ENCODE measurements at regions not wholly inside any gene's neighbourhood (a gene's known extent, or its start where the extent isn't known, plus 50 kb on each side); places are given as distances from the start of the nearest gene placed in this dataset.
"Not testable (repeated sequence)": the region's sequence is repeated elsewhere in the genome, so short reads cannot be mapped to it uniquely, and the experiment has no call there.

DNA sequence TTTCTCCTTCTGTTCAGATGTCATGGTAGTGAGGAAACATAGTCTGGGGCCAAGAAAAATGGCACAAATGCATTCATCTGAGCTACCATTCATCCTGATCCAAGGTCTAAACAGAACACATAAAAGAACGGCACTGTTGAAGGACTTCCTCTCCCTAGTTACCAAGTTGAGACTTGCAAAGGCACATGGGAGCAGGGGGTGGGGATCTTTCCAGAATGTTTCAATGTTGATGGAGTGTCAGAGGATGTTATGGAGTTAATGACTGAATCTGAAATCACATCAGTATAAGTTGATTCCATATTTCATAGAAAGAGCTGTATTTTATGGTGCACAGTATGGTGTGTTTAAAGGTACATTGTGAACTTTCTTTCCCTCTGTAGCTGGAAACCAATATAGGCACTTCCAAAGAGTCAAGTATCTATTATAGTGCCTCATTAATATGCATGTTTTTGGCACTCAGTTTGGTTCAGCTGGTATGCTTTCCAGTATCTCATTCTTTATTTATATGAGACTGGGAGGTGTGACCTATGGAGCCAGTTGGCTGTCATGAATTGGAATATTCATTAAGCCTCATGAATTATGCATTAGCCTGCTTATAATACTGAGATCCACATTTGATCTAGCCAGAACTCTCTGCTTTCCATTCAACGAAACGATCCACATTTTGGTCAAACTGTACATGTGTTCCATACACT is 603.0 kb downstream of the NR2F1-AS1 start:
- no peak for DNase-seq

DNA sequence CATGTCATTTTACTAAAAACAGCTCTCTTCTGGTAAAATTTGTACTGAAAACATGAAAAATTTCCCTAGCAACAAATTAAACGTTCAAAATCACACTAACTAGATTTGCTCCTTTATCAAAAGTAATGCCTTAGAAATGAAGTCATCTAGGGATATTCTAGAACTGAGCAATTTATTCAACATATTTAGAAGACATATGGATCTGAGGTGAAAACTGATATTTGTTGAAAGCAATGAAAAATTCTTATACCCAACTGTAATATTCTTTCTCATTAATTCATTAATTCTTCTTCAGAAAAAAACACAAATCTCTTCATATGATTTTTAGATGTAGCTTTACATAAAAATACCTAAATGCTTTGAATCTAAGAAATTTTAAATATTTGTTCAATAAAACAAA is 604.9 kb downstream of the NR2F1-AS1 start:
- DNase-seq, result no peak

DNA sequence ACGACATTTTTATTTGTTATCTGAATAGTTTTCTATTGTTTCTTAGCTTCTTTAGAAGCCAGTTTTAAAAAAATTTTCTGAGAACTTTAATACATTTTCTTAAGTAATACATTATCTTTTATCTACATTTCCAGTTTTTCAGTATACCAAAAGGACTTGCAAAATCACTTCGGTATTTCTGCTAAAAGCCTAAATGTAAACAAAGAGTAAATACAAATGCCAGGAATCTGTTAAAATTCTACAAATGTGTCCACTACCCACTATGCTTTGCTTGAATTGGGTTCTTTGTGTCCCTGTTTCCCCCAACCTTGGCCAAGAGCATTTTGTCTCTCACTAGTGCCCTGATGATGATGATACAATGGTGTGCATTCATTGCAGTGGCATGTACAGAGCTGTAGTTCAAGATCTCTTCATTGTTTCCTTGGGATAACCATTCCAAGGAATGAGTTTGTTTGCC is 611.2 kb downstream of the NR2F1-AS1 start:
- no peak for DNase-seq

DNA sequence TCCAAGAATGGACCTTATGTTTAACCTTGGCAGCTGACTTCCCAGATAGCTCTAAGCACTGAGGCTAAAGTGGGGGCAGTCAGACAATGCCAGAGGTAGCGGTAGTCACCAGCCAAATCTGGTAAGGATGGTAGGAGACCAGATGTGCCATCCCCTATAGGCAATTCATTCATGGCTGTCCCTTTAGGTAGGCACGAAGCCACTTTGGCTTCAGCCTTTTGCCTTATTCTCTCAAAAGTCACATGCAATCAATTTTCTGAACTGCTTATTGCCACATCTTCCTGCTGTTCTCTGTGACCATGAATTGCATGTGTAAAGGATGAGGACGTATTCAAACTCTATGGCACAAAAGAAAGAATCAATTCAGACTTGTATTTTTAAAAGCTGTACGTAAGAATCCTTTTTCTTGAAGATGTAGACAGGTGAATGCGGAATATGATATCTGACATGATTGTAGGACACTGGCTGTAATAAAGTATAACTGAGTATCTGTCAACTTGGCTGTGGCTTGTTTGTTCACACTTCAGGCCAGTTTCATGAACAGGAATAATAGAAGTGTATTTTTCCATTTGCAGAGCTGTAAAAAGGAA is 611.7 kb downstream of the NR2F1-AS1 start:
- DNase-seq, result no peak

DNA sequence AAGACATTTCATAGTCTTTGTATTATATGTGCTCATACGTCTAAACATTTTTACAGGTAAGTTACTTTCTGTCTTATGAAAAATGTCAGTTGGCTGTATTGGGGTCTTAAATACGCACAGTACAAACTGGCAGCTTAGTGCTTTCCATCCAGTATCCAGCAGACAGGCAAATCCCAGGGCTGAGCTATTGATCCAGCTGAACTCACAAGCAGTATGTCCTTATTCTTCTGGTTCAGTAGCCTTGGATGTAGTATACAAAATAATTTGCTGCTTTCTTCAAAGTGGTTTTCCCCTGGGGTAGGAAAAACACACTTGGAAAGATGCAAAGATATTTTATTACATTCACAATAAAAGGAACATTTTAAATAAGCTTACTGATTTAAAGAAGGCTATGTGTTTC is 617.2 kb downstream of the NR2F1-AS1 start:
- DNase-seq, result peak; percentile 7

DNA sequence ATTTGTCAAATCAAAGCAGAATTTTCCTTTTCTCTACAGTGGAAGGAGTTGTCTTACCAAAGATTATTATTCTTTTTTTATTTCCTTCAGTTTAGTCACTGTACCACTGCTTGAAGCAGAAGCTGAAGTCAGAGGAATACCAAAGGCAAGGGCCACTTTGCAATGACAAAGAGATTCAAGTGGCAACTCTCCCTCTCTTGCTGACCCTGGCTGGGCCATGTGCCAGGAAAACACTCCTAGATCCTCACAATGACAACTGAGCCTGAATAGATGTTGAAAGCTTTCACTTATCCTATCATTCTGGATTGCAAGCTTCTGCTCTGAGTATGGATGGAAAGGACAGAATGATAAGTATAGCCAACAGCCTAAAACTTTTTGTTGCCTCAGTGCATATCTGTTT is 618.3 kb downstream of the NR2F1-AS1 start:
- DNase-seq, result peak; percentile 20

DNA sequence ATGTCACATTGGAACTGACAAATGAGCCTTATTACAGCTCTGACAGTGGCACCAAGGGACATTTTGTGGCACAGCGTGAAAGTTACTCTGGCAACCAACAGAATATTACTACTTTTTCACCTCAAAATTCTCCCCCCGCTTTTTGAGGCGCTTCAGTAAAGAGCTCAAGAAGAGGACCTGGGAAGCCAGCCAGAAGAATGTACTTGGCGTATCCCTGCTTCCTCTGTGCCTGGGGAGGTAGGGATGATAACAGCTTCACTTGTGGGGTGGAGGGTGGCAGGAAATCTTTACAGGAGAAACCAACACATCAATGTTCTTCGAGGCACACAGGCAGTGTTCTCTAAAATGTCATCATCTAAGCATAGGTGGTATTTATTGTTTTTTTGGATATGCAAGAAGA is 624.1 kb downstream of the NR2F1-AS1 start:
- DNase-seq, result no peak

DNA sequence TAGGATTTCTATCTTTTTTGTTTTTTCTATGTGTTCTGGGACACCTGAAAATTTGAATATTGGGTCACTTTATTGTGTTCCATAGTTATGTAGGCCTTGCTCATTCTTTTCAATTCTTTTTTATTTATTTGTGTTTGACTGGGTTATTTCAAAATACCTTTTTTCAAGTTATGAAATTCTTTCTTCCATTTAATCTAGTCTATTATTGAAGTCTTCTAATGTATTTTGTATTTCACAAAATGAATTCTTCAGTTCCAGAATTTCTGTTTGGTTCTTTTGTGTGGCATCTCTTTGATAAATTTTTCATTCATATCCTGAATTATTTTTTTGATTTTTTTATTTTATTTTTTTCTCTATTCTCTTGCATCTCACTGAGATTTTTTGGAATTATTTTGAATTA is 628.8 kb downstream of the NR2F1-AS1 start:
- no peak for DNase-seq

DNA sequence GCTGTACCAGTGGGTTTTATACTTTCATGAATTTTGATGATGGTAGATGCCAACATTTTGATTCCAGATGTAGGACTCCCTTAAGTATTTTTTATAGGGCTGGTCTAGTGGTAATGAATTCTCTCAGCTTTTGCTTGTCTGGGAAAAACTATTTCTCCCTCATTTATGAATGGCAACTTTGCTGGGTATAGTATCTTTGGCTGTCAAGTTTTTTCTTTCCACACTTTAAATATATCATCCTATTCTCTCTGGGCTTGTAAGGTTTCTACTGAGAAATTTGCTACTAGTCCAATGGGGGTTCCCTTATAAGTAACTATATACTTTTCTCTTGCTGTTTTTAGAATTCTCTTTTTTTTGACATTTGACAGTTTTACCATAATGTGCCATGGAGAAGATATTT is 629.3 kb downstream of the NR2F1-AS1 start:
- DNase-seq, result no peak

DNA sequence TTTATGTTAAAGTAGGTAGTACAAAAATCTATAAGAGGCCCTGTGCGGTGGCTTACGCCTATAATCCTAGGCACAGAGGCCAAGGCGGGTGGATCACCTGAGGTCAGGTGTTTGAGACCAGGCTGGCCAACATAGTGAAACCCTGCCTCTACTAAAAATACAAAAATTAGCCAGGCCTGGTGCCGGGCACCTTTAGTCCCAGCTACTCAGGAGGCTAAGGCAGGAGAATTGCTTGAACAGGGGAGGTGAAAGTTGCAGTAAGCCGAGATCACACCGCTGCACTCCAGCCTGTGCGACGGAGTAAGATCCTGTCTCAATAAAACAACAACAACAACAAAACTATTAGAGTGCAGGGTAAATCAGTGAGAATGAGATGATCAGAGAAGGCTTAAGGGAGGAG is 634.5 kb downstream of the NR2F1-AS1 start:
- DNase-seq, result no peak

DNA sequence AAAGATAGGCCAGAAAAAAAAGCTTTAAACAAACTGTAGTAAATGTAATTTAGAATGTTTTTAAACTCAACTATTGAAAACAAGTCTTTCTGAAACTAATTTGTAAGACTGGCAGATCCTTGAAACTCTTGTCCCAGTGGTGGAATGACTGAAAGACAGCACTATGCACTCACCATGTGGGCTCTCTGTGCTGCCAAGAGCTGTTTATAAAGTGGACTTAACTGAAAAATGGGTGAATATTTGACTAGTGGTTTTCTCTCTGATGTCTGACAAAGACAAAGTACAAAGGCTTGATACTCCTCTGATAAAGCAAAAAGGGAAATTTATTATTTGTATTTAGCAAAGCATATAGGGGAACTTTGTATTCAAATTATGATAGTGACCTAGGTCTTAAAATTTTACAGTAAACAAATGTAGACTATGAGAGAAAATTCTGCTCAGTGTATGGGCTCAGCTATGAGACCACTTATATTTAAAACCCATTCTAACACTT is 635.4 kb downstream of the NR2F1-AS1 start:
- DNase-seq, result no peak

DNA sequence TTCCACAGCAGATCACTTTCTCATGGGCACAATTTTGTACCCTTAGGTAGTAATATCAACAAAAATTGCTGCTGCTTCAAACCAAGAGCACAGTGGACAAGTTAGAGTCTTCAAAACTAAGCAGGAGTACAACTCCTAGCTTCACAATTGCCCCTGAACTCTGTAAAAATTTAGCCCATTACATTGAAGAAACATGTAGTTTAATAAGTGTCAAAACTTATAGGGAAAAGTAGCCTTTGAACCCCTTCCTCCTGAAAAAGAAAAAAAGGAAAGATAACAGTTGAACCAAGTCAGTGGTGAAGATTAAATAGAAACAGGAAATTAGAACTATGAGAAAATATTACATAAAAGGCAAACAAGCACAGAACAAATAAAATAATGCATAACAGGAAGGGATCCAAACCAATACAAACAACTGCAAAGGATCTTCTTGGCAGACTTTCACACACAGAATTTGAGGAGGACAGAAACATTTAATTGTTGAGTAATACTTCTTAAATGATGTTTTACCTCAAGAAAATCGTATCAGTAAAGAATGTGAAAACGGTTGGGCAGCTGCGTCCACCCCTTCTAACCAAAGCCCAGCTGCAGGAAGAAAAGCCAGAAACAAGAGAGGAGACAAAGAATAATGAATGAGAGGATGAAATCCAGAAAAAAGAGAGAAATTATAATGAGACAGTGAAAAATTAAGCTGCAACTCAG is 636.0 kb downstream of the NR2F1-AS1 start:
- DNase-seq, result no peak

DNA sequence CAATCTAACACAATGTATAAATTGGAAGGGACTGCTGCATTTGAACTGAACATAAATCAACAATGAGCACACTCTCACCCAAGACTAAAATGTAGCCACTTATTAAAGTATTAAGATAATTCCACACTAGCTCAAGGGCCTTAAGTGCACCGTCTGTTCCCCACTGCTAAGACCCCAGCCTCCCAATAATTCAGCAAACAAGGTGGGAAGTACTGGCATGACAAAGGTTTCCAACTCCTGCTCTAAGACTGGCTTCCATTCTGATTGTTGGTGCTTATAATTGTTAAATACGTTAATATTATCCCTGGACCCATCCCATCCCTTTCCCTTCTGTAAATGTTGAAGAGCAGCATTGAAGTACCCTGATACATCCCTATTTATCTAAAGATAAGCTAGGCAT is 636.7 kb downstream of the NR2F1-AS1 start:
- no peak for DNase-seq

DNA sequence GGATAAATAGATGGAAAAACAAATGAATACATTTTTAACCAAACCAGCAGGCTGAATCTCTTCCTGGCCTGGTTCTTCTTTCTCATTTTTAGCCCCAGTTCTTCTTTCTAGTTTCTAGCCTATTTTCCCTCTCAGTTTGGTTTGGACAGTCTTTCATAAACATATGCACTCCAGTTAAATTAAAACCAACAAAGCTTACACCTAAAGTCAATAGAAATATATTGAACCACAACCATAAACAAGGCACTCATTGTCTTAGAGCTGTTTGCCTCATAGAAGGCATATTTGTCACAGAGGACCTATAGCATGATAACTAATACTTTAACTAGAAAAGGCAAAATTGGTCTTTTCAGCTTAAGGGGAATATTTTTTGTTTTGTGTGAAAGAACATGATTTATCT is 638.3 kb downstream of the NR2F1-AS1 start:
- no peak for DNase-seq

DNA sequence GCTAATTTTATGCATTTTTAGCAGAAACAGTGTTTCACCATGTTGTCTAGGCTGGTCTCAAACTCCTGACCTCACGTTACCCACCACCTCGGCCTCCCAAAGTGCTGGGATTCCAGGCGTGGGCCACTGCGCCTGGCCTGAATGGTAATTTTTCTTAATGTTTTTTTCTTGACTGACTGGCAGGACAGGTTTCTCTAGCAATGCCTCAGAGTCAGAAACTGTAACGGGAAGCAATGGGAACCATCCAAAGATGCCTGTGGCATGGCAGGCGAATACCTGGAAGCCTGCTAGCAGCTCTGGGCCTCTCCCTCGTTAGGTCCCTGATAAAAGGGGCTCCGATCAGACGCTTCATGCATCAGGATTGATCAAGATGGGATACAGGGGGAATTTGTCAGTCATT is 639.2 kb downstream of the NR2F1-AS1 start:
- DNase-seq, result no peak

DNA sequence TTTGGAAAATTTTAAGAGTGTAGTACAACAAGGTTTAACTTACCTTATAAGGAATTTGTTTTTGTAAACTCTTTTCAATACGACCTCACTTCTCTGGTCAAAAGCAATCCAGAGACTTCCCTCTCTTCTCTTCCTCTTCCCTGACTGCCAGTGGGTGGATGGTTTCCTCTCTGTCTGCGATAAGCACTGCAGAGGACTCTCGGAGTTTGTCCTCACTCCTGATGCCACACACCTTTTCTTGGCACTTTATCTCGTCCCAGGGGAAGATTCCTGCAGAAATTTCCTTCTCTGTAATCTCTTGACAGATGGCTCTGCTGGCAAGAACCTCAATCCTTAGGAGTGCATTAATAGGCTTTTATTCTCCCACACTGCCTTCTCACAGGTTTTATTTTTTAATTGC is 641.6 kb downstream of the NR2F1-AS1 start:
- DNase-seq, result peak; percentile 94

DNA sequence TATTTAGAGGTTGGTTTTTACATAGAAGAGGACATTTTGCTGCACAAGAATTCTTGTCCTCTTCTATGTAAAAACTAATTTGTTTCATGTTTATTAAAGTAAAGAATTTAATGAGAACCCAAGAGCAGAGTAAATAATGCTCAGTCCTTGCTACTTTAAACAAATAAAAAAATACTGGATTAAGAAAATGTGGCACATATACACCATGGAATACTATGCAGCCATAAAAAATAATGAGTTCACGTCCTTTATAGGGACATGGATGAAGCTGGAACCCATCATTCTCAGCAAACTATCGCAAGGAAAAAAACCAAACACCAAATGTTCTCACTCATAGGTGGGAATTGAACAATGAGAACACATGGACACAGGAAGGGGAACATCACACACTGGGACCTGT is 643.6 kb downstream of the NR2F1-AS1 start:
- DNase-seq, result not testable (repeated sequence)

DNA sequence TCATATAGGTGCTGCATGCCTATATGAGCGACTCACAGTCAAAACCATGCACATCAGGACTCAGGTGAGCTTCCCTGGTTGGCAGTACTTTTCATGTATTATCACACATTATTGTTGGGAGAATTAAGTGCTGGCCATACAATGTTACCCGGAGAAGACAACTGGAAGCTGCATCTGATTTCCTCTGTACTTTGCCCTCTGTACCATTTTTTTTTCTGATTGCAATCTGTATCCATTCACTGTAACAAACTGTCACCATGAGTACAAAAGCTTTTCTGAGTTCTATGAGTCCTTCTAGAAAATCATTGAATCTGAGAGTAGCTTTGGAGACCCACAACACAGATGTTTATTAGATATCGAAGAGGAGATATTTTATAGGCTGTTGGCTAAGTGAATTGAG is 651.0 kb downstream of the NR2F1-AS1 start:
- DNase-seq, result no peak

DNA sequence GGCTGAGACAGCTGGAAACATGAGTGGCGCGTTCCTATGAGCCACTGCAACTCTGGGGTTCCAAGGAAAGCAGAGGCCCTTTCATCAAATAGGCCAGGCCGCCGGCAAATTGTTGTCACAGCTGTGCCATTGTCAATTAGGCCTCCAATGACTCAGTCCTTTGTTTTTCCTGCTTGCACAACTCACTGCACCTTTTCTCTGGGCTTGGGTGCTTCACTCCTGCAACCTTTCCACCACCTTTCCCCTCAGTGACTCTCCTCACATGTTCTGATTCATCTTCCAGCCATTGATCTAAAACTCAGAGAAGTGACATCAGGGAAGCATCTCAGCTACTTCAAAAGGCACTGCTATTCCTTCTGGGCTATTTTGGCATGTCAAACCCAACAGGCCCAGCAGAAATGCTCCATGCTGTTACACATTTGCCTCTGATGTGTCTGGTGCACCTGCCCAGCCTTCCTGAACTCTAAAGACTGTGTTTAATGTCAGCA is 653.7 kb downstream of the NR2F1-AS1 start:
- peak; percentile 17 for DNase-seq

DNA sequence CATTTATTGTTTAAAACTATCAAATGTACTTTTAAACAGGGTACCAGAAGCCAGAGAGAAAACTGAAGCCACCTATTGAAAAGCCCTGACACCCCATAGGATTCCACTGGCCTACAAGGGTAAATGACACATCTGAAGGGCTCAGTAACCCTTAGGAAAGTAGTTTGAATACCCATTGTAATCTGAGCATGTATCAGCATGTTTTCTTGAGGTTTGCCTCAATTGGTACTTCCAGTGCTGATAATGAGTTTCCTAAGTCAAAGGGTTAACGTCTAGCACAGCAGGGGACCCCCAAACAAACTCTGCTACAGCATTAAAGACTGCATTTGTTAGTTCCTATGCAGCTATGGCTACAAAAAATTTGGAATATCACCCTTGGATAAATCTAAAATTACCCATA is 657.1 kb downstream of the NR2F1-AS1 start:
- DNase-seq, result no peak

DNA sequence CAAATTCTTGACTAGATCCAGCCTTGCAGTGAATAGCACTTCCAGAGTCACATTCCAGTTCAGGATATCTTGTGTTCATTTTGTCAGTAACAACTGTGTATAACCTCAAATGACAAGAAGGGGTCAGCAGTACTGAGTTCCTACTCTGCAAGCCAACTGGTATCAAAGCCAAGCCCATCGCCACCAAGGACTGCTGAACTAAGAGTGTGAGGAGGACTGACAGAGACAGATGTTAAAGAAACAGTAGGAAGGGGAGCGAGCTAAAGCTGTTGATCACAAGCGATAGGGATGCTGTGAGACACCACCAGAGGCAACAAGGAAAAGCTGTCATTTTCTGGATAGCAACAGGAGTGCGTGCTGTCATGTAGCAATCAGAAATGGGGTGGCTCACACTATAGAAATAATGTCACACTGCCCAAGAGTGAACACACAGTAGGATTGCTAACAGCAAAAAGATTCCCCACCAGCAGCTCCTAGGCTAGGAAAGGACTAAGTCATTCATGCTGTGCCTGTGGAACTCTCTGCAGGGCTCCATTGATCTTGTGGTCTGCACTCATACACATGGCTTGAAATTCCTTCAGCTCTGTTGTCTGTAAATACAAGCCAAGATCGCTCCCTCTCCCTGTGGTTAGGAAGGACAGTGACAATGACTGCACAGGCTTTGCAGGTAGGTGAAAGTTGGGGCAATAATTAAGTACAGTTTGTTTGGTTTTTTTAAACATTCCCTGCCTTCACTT is 658.6 kb downstream of the NR2F1-AS1 start:
- no peak for DNase-seq

DNA sequence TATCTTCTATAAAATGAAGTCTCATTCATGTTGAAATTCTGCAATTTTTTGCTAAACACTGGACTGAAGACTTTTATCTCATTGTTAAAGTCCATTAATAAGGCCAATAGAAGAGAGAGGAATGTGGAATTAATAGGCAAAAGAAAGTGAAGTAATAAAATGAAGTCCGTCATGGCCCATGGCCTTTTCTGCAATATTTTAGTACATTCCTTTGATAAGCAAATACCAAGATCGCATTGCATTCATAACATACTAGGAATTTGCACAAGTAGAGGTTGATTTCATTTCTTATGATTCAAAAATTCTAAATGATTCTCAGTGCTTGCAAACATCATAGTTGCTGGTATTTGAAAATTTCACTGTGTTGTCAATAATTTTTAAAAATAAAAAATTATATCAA is 664.0 kb downstream of the NR2F1-AS1 start:
- DNase-seq, result no peak

DNA sequence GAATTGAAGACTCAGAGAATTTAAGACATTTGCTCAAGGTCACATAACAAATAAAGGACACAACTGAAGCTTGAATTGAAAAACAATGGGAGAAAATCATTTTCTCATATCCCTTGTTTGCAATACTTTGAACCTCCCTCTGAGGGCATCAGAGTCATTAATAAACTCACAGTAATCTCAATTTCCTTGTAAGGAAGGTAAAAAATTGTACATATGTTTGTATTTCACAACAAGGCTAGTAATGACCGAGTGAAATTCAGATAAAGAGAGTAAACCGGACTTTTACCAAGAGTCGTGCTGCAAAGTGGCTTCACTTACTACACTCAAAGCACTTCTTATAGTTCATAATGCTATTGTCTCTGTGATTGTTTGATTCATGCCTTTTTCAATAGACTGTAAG is 665.0 kb downstream of the NR2F1-AS1 start:
- DNase-seq, result no peak

Data from NCI-H2171 treated with DMSO at 0.1 percent for 48 hours (cell line).